Neural progenitor cell (in vitro differentiated cells): ENCODE measurements at regions not wholly inside any gene's neighbourhood (a gene's known extent, or its start where the extent isn't known, plus 50 kb on each side); places are given as distances from the start of the nearest gene placed in this dataset.

Source experiments
- EZH2 ChIP-seq: fragments of 200-600 bp; sonication (generic); IDR thresholded peaks from 2 replicates; pipeline ENCODE4 v1.6.1; 2017; ENCODE audit warnings: antibody characterized with exemption, mild to moderate bottlenecking, moderate library complexity
- TF ChIP-seq, protein P1 (sequence below): fragments of 200-600 bp; sonication (generic); IDR thresholded peaks from 2 replicates; pipeline ENCODE4 v1.5.1; 2017; ENCODE audit warnings: antibody characterized with exemption, mild to moderate bottlenecking

DNA sequence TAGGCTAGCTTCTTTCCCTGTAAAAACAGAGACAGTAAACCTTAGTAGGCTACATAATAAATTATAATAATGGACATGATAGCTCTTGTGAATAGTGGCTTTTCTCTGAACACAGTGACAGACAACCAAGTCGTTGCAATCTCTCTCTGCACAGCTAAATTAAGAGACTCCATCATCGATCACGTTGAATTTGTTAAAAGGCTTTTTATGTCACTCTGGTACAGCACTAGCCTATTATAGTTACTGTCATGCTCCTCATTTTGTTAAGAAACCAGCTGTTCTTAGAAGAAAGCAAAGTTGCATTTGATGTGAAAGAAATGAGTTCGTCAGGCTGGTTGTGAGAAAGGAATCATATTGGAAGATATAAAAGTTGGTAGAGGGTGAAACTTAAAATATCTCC is 50.3 kb upstream of the ARHGAP28 start:
- TF ChIP-seq, protein P1, sequence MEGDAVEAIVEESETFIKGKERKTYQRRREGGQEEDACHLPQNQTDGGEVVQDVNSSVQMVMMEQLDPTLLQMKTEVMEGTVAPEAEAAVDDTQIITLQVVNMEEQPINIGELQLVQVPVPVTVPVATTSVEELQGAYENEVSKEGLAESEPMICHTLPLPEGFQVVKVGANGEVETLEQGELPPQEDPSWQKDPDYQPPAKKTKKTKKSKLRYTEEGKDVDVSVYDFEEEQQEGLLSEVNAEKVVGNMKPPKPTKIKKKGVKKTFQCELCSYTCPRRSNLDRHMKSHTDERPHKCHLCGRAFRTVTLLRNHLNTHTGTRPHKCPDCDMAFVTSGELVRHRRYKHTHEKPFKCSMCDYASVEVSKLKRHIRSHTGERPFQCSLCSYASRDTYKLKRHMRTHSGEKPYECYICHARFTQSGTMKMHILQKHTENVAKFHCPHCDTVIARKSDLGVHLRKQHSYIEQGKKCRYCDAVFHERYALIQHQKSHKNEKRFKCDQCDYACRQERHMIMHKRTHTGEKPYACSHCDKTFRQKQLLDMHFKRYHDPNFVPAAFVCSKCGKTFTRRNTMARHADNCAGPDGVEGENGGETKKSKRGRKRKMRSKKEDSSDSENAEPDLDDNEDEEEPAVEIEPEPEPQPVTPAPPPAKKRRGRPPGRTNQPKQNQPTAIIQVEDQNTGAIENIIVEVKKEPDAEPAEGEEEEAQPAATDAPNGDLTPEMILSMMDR: no peak
- TF ChIP-seq EZH2: no peak
